ENCODE measurements at regions not wholly inside any gene's neighbourhood (a gene's known extent, or its start where the extent isn't known, plus 50 kb on each side); places are given as distances from the start of the nearest gene placed in this dataset.

DNA sequence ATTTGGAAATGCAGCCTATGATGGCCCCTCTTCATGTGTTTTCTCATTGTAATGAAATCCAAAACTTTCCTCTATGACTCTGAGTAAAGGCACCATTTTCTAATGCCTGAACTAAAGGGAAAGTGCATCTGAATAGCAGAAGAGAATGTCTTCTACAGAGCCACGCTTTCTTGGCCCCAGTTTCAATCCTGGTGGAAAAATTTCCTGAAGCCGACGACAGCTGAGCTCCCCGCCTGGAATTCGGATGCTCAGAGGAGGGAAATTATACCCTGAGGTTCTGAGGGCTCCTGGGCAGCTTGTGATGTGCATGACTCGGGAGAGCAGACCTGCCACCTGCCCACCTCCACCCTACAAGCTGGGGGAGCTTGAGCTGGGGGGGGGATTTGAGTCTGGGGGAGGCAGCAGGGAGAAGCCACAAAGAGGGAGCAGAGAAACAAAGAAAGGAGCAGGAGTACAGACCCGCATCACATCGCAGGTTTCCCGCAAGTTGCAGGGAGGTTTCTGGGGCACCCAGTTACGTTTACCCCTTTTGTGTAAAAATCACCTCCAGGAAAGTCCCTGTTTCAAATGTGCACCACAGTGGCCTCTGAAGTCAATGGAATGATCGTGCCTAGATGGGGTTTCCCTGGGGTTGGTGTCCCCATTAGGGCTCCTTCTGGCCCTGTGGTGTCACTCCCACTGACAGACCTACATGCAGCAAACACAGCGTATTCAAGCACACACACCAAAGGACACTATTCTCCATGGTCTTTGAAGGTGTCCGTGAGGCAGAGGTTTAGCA is 145.6 kb upstream of the RBPJ start:
- TF ChIP-seq CTCF (IDR thresholded peaks at IDR 0.05; ENCODE audit: control extremely low read depth in 1 of 3, insufficient read depth in 1 of 3, low read depth in 1 of 3, low read length in 3 of 3) (no peak), NRF1 (IDR thresholded peaks at IDR 0.05; ENCODE audit: low read depth, low read length) (no peak), EGR1 (IDR thresholded peaks at IDR 0.05; ENCODE audit: borderline replicate concordance, low read depth, low read length) (no peak), CREB1 (IDR thresholded peaks at IDR 0.05) (no peak), MAFK (IDR thresholded peaks at IDR 0.05; ENCODE audit: low read depth, low read length) (no peak), FOSL1 (IDR thresholded peaks at IDR 0.05; ENCODE audit: insufficient read depth, low read depth, low read length) (no peak), CHD2 (IDR thresholded peaks at IDR 0.05; ENCODE audit: low read length) (no peak), CEBPB (IDR thresholded peaks at IDR 0.05; ENCODE audit: low read depth, low read length) (no peak), POLR2AphosphoS5 (IDR thresholded peaks at IDR 0.05; ENCODE audit: low read depth, low read length) (no peak), PHF8 (conservative IDR thresholded peaks at IDR 0.05; ENCODE audit: low read depth, low read length) (no peak), POLR2A (IDR thresholded peaks at IDR 0.05; ENCODE audit: control extremely low read depth in 1 of 2, low read depth in 2 of 2, low read length in 2 of 2) (no peak), POU5F1 (IDR thresholded peaks at IDR 0.05; ENCODE audit: low read depth, low read length) (no peak)
- TF ChIP-seq, protein P1, sequence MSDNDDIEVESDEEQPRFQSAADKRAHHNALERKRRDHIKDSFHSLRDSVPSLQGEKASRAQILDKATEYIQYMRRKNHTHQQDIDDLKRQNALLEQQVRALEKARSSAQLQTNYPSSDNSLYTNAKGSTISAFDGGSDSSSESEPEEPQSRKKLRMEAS (IDR thresholded peaks at IDR 0.05): no peak

Data from H1 (cell line).